Fibroblast of skin of left quadriceps (primary cell): ENCODE measurements at regions not wholly inside any gene's neighbourhood (a gene's known extent, or its start where the extent isn't known, plus 50 kb on each side); places are given as distances from the start of the nearest gene placed in this dataset.

Experiments
- DNase-seq, 2 experiments: peaks; one replicate each; pipeline ENCODE4 v3.0.0-alpha.2; 2013; ENCODE audit warnings: low read depth in 2 of 2

DNA sequence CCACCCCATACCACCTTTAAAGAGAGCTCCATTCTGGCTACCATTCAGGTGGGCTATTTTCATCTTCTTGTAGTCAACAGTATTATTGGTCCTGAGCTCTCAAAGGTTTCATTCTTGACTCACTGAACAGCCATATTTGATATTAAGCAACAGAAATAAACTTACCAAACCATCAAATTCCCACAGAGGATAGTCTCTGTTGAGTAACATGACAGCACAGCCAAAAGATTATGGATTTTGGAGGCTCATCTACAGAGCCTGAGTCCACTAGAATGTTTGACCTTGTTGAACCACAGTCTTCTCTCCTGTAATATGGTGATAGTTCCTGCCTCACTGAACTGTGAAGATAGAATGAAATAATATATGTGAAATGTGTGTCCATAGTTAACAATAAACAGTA is 276.3 kb upstream of the LDB2 start:
- no peak for DNase-seq

DNA sequence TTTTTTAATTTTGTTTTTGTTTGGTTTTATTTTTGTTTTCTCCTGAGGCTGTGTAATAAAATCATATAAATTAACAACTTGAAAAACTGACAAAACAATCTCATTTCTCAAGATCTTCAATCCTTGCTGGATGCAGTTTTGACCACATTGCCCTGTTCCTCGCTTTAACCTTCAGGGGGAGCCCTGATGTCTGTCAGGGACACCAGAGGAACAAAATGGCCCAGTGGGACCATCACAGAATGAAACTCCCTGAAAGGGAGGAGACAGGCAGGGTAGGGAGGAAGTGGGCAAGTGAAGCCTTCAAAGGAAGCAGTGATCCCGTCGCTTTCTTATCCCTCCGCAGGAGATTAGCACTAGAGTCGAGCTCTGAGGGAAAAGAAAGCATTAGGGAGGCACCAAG is 274.9 kb upstream of the LDB2 start:
- DNase-seq: no peak

DNA sequence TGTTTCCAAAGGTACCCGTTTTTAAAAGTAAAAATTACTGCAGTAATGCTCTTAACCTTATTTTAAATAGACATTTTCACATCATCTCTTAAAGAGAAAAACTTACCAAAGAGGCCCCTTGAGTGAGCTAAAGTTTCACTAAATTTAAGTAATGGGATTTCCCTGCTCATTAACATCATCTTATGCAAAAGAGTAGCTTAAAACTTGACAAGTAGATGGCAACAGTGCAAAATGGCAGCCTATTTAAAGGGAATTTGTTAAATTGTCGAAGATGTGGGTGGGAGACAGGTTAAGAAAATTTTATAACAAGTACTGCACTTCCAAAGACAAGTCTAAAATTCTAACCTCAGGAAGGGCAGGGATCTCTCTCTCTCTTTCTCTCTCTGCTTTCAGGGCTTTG is 271.7 kb upstream of the LDB2 start:
- DNase-seq: no peak

DNA sequence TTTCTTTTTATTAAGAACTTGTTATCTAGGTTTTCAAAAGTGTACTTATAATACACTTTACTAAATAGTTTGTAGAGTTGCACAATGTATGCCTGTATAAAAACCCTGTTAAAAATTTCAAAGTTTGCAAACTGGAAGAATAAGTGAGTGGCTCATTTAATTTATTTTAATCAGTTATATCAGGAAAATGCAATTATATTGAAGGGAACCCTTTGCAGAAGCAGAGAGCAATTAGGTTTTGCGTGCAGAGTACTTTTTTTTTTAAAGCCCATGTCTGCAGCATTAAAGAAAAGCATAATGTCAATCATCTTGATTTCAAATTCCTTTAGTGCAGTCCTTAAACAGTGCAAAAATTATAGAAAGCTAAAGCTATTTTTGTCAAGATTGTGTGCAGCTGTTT is 271.3 kb upstream of the LDB2 start:
- DNase-seq: no peak

DNA sequence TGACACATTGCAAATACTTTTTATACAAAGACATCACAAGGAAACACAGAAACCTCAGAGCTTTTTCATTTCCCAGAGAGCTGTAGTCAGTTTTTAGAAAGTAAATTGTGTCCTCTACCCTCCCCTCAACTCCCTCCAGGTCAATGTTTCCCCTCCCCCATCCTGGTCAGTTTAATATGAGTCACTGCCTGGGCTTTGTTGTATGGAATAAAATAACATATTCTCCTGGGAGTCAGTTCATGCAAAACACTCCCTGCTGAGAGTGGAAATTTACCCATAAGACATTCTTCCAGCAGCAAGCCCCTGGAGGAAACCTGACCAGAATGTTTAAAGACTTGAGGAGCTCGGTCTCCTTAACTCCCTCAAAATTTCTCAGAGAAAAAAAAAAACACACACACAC is 270.1 kb upstream of the LDB2 start:
- DNase-seq: peak in 1 of 2 experiments; percentile 60

DNA sequence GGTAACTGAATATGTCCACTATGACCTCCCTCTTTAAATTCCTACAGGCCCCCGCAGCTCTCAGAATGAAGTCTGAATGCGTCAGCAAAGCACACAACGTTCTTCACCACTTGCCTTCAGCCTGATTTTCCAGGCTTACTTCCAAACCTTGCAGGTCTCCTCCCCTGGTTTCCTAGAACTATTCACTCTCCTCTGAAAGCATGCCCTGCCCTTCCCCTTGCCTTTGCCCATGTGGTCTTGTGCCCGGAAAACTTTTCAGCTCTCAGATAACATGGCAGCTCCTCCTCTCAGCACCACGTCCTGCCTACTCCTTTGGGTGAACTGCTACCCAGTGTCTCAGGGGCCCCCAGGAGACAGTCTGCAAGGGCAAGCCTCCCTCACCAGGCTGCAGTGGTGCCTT is 268.5 kb upstream of the LDB2 start:
- no peak for DNase-seq

DNA sequence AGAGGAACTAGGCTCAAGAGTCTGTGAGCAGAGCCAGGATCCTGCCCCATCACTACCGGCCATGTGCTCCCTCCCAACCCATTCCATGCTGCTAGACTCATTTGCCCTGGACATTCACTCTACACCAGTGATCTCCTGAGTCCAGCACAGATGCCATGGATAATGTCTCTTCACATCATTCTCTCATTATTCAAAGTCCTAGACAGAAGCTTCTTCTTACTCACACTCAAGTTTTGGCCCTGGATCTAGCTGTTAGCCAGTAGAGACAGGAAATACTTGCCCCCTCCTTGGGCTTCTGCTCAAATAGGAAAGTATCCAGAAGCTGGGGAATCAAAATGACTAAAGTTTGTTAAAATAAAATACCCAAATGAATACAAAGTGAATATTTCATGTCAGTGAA is 266.8 kb upstream of the LDB2 start:
- no peak for DNase-seq

DNA sequence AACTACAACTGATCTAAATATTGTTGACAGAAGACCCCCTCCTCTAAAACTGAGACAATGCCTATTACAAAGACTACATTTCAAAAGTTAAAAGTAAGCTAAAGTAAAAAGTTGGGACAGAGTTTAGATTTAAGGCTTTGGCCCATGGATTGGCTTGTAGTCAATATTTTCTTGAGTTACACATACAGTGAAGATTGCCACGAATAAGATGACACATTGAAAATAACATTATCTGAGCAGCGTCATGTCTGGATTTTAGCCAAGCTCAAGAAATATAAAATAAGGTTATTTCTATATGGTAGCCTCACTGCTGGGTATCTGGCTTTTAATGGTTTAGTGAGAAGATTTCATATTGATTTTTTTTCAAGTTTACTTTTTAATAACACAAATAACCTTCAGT is 266.2 kb upstream of the LDB2 start:
- no peak for DNase-seq

DNA sequence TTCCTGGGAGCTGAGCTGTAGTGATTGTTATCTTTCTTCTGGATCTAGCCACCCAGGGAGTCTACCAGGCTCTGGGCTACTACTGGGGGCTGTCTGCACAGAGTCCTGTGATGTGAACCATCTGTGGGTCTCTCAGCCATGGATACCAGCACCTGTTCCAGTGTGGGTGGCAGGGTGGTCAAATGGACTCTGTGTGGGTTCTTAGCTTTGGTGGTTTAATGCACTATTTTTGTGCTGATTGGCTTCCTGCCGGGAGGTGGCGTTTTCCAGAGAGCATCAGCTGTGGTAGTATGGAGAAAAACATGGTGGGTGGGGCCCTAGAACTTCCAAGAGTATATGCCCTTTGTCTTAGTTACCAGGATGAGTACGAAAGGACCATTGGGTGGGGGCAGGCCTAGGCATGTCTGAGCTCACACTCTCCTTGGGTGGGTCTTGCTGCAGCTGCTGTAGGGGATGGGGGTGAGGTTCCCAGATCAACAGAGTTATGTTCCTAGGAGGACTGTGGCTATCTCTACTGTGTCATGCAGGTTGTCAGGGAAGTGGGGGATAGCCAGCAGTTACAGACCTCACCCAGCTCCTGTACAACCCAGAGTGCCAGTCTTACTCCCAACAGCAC is 264.8 kb upstream of the LDB2 start:
- DNase-seq: no peak

DNA sequence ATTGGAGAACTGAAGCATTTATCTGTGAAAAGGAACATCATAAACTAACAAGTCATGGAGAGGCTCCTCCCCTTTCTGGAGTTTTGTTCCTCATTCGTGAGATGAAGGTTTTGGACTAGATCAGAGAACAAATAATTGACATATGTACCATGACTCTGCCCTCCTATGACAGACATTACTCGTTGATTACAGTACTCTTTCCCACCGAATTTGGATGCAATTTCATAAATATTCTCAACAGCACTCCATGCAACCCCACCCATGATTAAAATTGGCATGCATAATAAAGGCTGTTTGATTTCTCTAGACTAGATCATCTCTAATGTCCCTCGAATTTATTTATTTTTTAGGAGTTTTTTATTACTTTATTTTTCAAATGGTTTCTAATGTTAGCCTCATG is 258.9 kb upstream of the LDB2 start:
- no peak for DNase-seq

DNA sequence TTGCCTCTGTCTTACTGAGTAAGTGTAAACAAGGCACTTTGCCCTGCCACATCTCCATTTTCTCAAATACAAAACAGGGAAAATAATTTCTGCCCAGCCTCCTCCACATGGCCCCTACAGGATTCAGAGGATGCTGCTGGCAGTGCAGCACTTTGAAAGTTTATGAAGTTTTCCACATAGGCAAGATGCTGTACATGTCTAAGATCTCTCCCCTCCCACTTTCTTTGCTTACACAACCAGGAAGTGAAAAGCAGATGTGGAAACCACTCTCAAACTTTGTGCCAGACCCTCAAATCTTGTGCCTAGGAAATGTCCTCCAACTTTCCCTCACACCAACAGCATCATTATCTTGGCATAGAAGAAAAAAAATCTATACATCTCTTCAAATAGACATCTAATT is 257.0 kb upstream of the LDB2 start:
- DNase-seq: peak; percentile 25 to 28

DNA sequence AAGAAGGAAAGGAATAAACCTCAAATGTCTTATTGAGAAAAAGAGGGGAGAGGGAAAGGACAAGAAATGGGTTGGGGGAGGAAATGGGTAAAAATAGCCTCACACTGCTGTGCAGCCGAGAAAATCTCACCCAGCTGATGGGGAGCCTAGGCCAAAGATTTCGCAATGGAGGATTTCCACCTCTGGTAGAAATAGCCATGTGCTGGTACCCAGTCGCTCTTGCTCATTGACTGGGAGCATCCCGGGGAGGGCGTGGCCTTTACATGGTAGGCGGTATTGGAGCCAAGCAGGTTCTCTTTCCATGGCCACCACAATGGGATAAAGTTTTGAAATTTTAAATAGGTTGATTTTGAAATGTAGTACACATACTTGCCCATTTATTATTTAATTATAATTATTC is 255.1 kb upstream of the LDB2 start:
- DNase-seq: no peak

DNA sequence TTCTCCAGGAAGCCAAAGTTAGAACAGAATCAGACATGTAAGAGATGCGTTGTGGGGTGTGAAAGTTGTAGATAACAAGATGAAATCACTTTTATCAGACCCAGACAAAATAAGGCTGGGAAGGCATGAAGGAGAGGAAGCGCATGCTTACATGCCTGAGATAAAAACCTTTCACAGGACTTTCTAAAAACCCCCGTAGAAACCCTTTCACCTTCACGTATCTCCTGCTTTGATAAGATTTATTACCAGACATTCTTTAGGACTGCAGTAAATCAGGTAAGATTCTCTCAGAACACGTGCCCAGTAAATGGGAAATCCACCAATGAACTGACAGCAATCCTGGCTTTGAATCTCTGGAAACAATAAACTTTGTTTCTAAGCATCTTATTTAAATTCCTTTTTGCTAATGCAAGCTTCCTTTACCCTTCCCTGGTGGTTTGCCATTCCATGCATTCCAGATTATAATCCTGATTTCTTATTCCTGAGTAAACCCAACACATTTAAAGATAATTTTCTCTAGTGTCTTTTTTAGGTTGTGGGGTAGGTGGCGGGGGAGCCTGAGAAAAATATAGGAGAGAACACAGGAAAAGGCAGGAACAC is 254.6 kb upstream of the LDB2 start:
- DNase-seq: no peak

DNA sequence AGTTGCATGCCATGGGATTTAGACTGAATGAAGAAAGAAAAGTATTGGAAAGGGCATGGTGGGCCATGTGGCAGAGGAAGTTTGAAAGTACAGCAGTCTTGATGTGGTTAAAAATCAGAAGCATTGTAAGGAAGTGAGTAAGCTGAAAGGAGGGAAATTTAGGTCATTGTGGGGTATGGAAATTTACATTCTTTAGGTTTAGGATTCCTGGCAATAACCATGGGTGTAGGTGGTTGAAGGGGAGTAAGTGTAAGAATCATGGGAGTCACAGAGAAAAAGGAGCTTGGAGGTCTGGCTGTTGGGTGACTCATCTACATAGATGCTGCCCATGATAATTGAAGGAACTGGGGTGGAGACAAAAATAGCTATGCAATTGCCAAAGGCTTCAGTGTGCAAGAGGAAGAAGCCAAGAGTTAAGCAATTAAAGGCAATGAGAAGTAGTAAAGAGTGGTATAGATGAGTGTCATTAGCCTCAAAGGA is 243.8 kb upstream of the LDB2 start:
- peak; percentile 98 to 99 for DNase-seq

DNA sequence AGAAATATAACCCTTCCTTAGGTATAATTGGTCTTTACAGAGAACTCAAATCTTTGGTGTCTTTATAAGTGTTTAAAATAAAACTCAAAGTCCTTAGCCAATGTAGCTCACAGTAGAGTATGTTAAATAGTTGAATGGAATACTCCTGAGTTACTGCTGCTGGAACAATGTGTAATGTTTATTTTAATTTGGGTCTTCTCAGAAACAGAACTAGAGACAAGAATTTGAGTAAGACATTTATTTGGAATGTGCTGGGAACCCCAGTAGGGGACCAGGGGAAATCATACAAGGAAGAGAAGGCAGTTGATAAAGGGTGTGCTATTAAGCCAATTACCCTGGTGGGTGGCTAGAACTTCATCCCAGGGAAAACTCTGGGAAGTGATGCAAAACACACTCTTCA is 240.4 kb upstream of the LDB2 start:
- no peak for DNase-seq

DNA sequence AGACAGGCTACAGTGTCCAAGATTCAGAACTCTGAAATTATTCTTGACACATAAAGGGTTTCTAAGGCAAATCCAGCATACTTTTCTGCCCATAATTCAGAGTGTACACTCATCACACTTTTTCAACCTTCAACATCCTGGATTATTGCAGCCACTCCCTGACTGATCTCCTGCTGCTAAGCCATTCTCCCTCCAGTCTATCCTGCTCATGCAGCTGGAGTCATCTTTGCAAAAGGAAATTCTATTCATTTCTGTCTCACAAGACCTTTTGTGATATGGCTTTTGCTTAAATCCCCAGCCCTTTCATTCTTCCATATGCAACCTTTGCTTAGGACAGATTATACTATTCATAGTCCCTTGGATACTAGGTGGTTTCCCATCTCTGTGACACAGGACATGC is 236.1 kb upstream of the LDB2 start:
- no peak for DNase-seq

DNA sequence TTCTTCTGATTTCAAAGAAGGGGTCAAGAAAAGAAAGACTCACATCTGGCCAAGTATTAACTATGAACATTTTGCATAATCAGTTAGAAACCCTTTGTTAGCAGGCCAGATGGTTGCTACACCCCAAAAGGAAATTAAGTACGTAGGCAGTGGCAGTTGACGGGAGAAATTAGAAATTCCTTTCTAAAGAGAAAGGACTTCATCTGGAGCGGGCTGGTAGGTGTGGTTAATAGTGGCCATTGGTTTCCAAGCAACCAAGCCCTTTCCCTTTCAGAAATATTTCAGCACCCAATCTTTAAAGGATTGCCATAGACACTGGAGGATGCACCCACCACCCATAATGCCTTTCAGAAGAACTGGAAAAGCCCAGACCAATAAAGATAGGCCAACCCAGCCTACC is 235.7 kb upstream of the LDB2 start:
- DNase-seq: no peak

DNA sequence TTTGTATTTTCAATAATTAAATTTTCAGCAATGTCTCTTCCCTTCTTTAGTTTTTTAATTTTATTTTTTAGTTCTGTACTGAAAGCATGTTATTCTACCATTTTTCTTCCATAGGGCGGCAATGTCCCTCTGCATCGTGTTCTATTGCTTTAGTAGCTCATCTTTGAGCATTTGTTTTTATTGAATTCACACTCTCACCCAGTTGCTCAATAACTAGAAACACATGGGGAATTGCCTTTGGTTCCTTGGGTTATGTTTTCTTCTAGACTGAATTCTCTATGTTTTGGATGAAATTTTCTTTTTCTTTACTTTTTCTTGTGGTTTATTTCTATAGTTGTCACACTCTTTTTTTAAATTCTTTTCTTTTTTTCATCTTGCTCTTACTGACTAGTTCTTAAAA is 233.8 kb upstream of the LDB2 start:
- DNase-seq: peak; percentile 40 to 42

DNA sequence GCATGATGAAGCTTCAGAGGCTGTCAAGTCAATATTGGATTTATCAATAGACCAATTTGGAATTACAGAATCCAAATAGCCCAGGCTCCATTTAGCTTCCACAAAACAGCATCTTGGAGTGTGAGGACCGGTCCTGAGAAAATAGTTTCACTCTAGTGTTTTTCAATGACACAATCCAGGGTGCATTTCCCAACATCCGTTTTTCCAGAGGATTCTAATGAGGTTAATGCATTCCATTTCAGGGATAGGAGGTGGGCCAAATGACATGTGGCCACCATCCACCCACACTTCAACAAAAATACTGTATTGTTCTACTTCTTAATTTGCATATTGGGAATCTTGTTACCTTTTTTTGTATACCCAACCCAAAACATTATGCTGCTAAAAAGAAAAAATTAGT is 229.8 kb upstream of the LDB2 start:
- peak; percentile 50 to 55 for DNase-seq

DNA sequence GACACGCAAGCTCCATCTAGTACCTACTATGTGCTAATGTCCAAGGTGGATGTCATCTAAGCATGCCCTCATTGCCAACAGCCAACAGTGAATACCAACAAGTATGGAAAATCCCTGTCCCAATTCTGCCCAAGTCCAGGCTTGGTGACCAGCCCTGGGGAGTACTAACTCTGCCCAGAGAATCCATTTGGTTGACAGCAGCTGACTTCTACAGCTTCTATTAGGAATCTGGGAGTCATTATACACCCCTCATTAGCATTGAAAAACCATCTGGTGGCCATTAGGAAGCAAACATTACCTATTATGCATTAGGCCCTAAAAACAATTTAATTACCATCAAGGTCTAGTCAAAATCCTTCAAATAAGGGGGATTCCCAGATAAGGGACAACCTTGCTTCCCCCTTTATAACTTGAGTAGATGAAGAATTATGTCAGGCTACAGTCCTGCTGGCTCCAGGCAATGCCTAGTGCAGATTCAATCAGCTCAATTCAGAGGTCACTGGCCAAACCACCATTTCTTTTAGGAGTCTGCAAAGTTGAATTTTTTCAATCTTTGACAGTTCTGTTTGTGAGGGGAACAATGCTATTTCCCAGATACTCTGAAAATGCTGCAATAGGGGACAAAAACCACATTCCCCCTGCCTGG is 228.0 kb upstream of the LDB2 start:
- DNase-seq: no peak

DNA sequence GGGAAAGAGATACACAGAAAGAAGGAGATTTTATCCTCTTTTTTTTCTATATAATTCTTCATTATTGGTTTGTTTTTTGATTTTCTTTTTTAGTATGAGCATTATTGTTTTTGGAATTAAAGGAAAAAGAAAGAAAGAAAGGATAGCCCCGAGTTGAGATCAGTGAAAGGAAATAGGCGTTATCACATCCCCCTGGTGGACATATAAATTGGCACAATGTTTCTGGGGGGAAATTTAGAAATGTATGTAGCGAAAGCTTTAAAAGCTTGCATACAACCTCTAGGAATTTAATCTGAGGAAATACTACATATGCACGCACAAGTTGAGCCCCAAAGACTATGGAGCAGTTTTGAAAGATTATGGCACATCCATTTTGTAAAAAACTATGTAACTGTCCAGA is 226.3 kb upstream of the LDB2 start:
- DNase-seq: no peak

DNA sequence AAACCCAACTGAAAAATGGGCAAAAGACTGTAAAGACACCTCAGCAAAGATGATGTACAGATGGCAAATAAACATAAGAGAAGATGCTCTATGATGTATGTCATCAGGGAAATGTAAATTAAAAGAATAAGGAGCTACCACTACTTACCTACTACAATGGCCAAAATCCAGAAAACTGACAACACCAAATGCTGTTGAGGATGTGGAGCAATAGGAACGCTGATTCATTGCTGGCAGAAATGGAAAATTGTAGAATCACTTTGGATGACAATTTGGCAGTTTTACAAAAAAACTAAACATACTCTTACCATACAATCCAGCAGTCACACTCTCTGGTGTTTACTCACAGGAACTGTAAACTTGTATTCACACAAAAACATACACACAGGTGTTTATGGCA is 222.3 kb upstream of the LDB2 start:
- no peak for DNase-seq

DNA sequence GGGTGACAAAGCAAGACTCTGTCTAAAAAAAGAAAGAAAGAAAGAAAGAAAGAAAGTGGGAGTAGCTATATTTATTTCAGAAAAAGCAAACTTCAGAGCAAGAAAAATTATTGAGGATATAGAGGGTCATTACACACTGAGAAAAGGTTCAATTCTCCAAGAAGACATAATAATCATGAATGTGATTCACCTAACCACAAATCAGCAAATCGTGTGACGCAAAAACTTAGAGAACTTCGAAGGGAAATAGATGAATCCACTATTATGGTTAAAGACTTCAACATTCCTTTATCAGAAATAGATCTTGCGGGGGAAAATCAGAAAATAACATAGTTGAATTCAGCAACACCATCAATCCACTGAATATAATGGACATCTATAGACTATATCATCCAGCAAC is 219.3 kb upstream of the LDB2 start:
- no peak for DNase-seq

DNA sequence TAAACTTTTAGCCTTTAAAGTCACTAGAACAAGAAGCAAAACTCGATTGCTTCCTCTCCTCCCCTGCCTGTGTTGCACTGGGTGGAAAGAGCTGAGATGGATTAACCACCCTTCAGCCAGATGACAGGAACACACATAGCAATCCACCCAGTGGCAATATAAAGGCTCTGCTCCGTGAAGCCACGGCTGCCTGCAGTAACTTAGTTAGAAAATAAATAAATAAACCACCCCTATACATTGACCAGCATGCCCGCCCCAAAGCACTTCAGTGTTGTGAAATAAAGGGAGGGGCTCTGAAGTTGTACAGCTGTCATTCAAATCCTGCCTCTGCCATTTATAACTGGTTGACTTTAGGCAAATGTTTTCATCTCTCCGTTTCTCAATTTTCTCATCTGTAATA is 217.1 kb upstream of the LDB2 start:
- DNase-seq: no peak
